B cell (primary cell): ENCODE measurements at regions not wholly inside any gene's neighbourhood (a gene's known extent, or its start where the extent isn't known, plus 50 kb on each side); places are given as distances from the start of the nearest gene placed in this dataset.

Experiments used
- ATAC-seq: fragments of 200-7000 bp; cut with Tn5 transposase; one replicate; pipeline ENCODE4 v1.10.0; 2021; ENCODE audit warnings: low read depth, mild to moderate bottlenecking, moderate number of reproducible peaks, moderate library complexity
- CTCF ChIA-PET: fragments of 350-600 bp; sonication (Branson Sonifier 250); formaldehyde crosslinking; loops from one replicate; lab custom pipeline; 2021; ENCODE audit warnings: antibody characterized with exemption, inconsistent platforms; lab: Charles Lee
- POLR2A ChIA-PET: fragments of 350-600 bp; sonication (Branson Sonifier 250); formaldehyde crosslinking; loops from one replicate; lab custom pipeline; 2021; ENCODE audit warnings: antibody characterized with exemption; lab: Charles Lee
- DNase-seq: peaks from one replicate; pipeline ENCODE4 v3.0.0; 2013
- H2AFZ ChIP-seq: 2 replicates; pipeline ENCODE4 v1.6.1; 2012; ENCODE audit warnings: mild to moderate bottlenecking, low read depth, low read length; ENCODE audit not compliant: insufficient read depth, poor library complexity, severe bottlenecking
- H3K27ac ChIP-seq, 2 donors: 1 replicate in 1 of 2; 2 replicates in 1 of 2; pipeline ENCODE4 v1.5.1; 2012 to 2013; ENCODE audit warnings: low read length in 2 of 2, mild to moderate bottlenecking in 2 of 2, moderate library complexity in 1 of 2
- H3K27me3 ChIP-seq, 4 experiments: fragments of 200-600 bp in 1 of 4; sonication (generic) in 1 of 4; replicated peaks in 1 of 4; 1 replicate in 2 of 4; 2 replicates in 2 of 4; pipeline versions ENCODE4 v1.6.1 to v1.7.0; 2013 to 2016; ENCODE audit warnings: low read length in 3 of 4, mild to moderate bottlenecking in 2 of 4, mixed read lengths in 1 of 4, moderate library complexity in 1 of 4; ENCODE audit not compliant: insufficient read depth in 4 of 4, control insufficient read depth in 3 of 4; ENCODE audit errors: control extremely low read depth in 1 of 4
- H3K36me3 ChIP-seq, 2 experiments: replicated peaks in 1 of 2; 1 replicate in 1 of 2; 2 replicates in 1 of 2; pipeline versions ENCODE4 v1.6.1 to v1.7.1; 2013; ENCODE audit warnings: low read length in 1 of 2; ENCODE audit not compliant: insufficient read depth in 2 of 2, control insufficient read depth in 1 of 2; ENCODE audit errors: control extremely low read depth in 1 of 2, extremely low read depth in 1 of 2
- H3K4me1 ChIP-seq, 2 donors: fragments of 200-600 bp in 1 of 2; sonication (generic) in 1 of 2; 1 replicate in 1 of 2; 2 replicates in 1 of 2; pipeline versions ENCODE4 v1.5.1 to v1.6.1; 2013 to 2017; ENCODE audit warnings: low read length in 2 of 2; ENCODE audit not compliant: control insufficient read depth in 2 of 2, insufficient read depth in 2 of 2
- H3K4me2 ChIP-seq: replicated peaks from 2 replicates; pipeline ENCODE3; 2012; ENCODE audit warnings: mild to moderate bottlenecking, low read depth, low read length; ENCODE audit not compliant: poor library complexity, severe bottlenecking
- H3K4me3 ChIP-seq, 5 experiments: fragments of 200-600 bp in 1 of 5; sonication (generic) in 1 of 5; 1 replicate in 3 of 5; 2 replicates in 2 of 5; pipeline versions ENCODE4 v1.5.1 to v1.7.0; 2011 to 2016; ENCODE audit warnings: low read length in 4 of 5, mild to moderate bottlenecking in 4 of 5, low read depth in 2 of 5, control low read depth in 1 of 5, moderate library complexity in 1 of 5; ENCODE audit not compliant: insufficient read depth in 1 of 5; ENCODE audit errors: control extremely low read depth in 1 of 5, extremely low read depth in 1 of 5
- H3K79me2 ChIP-seq: fragments of 200-600 bp; sonication (generic); one replicate; pipeline ENCODE4 v1.6.0; 2016; ENCODE audit warnings: low read length; ENCODE audit not compliant: control insufficient read depth, insufficient read depth
- H3K9ac ChIP-seq: fragments of 200-600 bp; sonication (generic); 2 replicates; pipeline ENCODE4 v1.6.1; 2017; ENCODE audit warnings: mild to moderate bottlenecking, low read length, moderate library complexity
- H3K9me3 ChIP-seq, 3 donors: one replicate each; pipeline versions ENCODE4 v1.6.1 to v1.7.1; 2013; ENCODE audit warnings: low read length in 2 of 3; ENCODE audit not compliant: control insufficient read depth in 2 of 3, insufficient read depth in 1 of 3; ENCODE audit errors: control extremely low read depth in 1 of 3
- H4K20me1 ChIP-seq: 2 replicates; pipeline ENCODE4 v1.6.0; 2012; ENCODE audit warnings: mild to moderate bottlenecking, low read length; ENCODE audit not compliant: insufficient read depth, control insufficient read depth, poor library complexity, severe bottlenecking
- H3K27ac Mint-ChIP-seq: one replicate; pipeline ENCODE4 v1.8.0; 2021; ENCODE audit warnings: mixed read lengths
- H3K27me3 Mint-ChIP-seq: one replicate; pipeline ENCODE4 v1.8.0; 2021; ENCODE audit warnings: mixed read lengths
- H3K4me1 Mint-ChIP-seq: one replicate; pipeline ENCODE4 v1.8.0; 2021; ENCODE audit warnings: mixed read lengths
- H3K4me3 Mint-ChIP-seq: one replicate; pipeline ENCODE4 v1.8.0; 2021; ENCODE audit warnings: mixed read lengths
- H3K9me3 Mint-ChIP-seq: one replicate; pipeline ENCODE4 v1.8.0; 2022; ENCODE audit warnings: mixed read lengths; ENCODE audit not compliant: insufficient read depth
- CTCF ChIP-seq: fragments of 200-600 bp; IDR thresholded peaks from one replicate; pipeline ENCODE4 v1.8.0; 2022; ENCODE audit warnings: antibody characterized with exemption, mild to moderate bottlenecking
- EZH2 ChIP-seq: IDR thresholded peaks from 2 replicates; pipeline ENCODE4 v1.6.1; 2012; ENCODE audit warnings: borderline replicate concordance, low read depth, mild to moderate bottlenecking, moderate library complexity, low read length; ENCODE audit not compliant: insufficient read depth, poor library complexity, severe bottlenecking
- WGBS: methylation state at CpG from one replicate; pipeline ENCODE4 v1.1.5; 2013; ENCODE audit warnings: missing lambda C conversion rate; ENCODE audit not compliant: insufficient coverage; 5-methylcytosine and 5-hydroxymethylcytosine counted together
- intact Hi-C: fragments of 100-400 bp; cut with micrococcal nuclease; formaldehyde crosslinking; loops from one replicate; pipeline ENCODE4 v1.10.0; 2022

GRCh38 chr12:89984846-89985245 lies 276.2 kb upstream of the ATP2B1 start:
- 98% methylated on average over 8 of the region's 8 CpGs for WGBS
- Histone ChIP-seq H3K9me3 (no peaks in the 10 kb centered on the region), H3K4me3 (no peak overlapping the region), H3K27me3 (no peaks in the 10 kb centered on the region), H3K4me2 (no peak overlapping the region), H3K9ac (no peak overlapping the region), H3K36me3 (no peaks in the 10 kb centered on the region), H3K4me1 (no peaks in the 10 kb centered on the region), H3K79me2 (no peaks in the 10 kb centered on the region), H2AFZ (no peak overlapping the region), H4K20me1 (no peaks in the 10 kb centered on the region), H3K27ac (no peak overlapping the region)
- peaks cover 5% of the 10 kb centered on the region for H3K4me1 Mint-ChIP-seq
- no peak overlapping the region for H3K4me3 Mint-ChIP-seq
- H3K27ac Mint-ChIP-seq: no peak overlapping the region
- no peaks in the 10 kb centered on the region for H3K27me3 Mint-ChIP-seq
- no peaks in the 10 kb centered on the region for H3K9me3 Mint-ChIP-seq
- TF ChIP-seq CTCF (no peak), EZH2 (no peak)
- ATAC-seq (no peak), DNase-seq (no peak)
- intact Hi-C loops: no loop called here
- CTCF ChIA-PET: interaction anchor here (1.9 to 2.0 kb wide), 2 partner anchors 14 to 30 kb away, joined by 4 to 6 read pairs; no protein-coding TSS in a partner anchor
- POLR2A ChIA-PET: no interaction called here

- Mint-ChIP-seq H3K9me3 (no peaks in the 10 kb centered on the region), H3K27me3 (no peaks in the 10 kb centered on the region), H3K4me1 (peaks cover 8% of the 10 kb centered on the region), H3K4me3 (no peak overlapping the region), H3K27ac (no peak overlapping the region)
- Histone ChIP-seq H3K79me2 (no peaks in the 10 kb centered on the region), H3K4me2 (no peak overlapping the region), H3K4me3 (no peak overlapping the region), H2AFZ (no peak overlapping the region), H3K36me3 (no peaks in the 10 kb centered on the region), H3K4me1 (no peaks in the 10 kb centered on the region), H3K9ac (no peak overlapping the region), H3K27me3 (no peaks in the 10 kb centered on the region), H3K27ac (no peak overlapping the region), H3K9me3 (no peaks in the 10 kb centered on the region), H4K20me1 (no peaks in the 10 kb centered on the region)
- peak; percentile 27 for DNase-seq
- WGBS: no CpG with 5 or more reads among the region's 1 CpG
- TF ChIP-seq EZH2: no peak
- TF ChIP-seq CTCF: no peak
- POLR2A ChIA-PET: no interaction called here
- CTCF ChIA-PET: no interaction called here
- intact Hi-C loops: no loop called here
- ATAC-seq: no peak
Measured at GRCh38 chr12:89983622-89984021, 275.0 kb upstream of the ATP2B1 start.
